GM19452 (cell line): ENCODE measurements at regions not wholly inside any gene's neighbourhood (a gene's known extent, or its start where the extent isn't known, plus 50 kb on each side); places are given as distances from the start of the nearest gene placed in this dataset.

Experiments used
- ATAC-seq: cut with Tn5 transposase; IDR thresholded peaks from one replicate; pipeline ENCODE4 v1.9.1; 2021; ENCODE audit not compliant: unreplicated experiment

DNA sequence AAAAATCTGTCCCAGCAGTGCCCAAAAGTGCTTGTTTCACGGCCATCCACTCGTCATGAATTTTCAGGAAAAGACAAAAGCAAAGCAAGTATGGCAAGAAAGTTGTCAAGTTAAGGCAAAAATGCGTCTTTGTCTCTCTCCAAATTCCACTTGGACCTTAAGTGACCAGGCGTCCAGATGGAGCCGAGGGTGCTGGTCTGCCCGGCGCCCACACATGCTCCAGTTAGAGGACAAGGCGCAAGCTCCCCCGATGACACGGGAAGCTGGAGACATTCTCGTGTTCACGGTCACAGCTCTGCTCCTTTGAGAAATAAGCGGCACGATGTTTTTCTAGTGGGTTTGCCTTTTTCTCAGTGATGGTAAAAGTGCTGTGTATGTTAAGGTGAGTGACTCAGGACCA lies 219.0 kb downstream of the BRD1 start:
- no peak for ATAC-seq

DNA sequence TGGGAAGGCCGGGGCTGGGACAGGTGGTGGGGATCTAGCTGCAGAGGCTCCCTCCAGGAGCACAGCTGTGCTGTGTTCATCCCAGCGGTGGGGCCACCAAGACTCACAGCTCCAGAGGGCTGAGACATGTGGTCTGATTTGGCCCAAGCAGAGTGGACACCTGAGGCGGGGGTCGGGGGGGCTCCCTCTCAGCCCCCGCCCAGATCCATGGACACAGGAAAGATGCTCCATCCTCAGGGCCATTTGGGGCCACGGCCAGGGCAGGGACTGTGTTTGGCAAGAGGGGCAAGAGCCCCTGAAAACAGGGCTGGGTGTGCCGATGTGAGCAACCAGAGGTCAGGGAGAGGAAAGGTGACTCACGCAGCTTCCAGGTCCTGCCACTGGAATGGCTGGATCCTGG lies 219.4 kb downstream of the BRD1 start:
- no peak for ATAC-seq

DNA sequence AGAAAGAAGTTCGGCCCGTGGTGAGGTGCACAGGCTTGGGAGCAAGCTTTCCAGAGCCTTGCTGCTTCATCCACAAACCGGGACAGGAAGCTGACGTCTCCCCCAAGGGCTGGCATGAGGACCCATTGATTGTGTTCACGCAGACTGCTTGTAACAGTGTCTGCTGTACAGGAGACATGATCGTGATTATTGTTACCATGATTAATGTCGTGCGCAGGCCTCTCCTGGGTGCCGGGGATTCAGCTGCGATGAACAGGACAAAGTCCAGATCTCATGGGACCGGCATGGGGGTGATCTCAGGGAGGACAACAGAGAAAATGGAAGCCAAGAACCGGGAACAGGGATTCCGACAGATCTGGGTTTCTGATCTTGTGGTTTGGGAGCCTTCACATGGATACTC lies 219.9 kb downstream of the BRD1 start:
- no peak for ATAC-seq

DNA sequence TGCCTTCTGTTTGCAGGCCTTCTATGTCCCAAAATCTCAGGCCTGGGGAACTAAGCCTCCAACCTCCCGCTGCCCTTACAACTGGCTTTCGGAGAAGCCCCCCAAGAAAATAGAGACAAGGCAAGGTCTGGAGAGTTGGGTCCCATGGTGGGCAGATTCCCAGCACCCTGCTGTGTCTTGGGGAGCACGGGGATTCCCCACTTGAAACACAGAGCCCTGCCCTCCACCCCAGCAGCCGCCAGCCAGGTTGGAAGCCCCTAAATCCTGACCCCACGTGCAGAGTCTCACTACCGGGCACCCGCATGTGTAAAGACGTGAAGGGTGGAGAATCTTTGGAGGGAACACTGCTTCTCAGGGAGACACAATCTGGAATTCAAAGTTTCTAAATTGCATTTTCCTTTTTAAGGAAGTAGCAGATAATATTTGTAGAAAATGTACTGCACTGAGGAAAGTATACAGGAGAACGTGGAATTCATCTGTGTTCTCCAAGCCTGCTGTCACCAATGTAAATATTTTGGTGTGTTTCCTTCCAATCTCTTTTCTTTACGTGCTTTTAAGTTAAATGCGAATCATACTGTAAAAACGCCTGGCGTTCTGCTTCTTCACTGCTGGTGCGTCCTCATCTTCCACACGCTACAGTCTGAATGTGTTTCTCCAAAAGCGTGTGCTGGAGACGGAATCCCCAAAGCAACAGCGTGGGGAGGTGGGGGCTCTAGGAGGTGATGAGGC lies 220.9 kb downstream of the BRD1 start:
- ATAC-seq: no peak

DNA sequence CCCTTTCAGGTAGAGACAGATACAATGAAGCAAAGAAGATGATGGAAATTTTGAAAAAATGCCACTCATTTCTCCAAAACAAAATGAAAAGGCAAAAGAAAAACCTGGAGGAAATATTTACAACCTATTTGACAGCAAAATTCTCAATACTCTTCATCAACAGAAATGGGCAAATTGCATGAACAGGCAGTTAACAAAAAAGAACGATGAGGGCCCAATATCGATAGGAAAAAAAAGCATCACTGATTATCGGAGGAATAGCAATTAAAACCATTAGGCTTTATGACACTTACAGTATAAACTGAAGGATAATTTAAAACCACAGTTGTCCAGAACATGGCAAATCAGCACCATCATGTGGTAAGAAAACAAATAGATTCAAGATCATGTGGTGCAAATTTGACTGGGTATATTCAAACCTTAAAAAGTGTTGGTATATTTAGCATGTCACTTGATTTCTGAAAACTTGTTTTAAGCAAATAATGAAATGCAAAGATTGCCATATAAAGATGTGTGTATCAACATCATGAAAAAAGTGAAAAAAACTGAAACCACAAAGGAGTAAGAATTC lies 222.9 kb downstream of the BRD1 start:
- no peak for ATAC-seq

DNA sequence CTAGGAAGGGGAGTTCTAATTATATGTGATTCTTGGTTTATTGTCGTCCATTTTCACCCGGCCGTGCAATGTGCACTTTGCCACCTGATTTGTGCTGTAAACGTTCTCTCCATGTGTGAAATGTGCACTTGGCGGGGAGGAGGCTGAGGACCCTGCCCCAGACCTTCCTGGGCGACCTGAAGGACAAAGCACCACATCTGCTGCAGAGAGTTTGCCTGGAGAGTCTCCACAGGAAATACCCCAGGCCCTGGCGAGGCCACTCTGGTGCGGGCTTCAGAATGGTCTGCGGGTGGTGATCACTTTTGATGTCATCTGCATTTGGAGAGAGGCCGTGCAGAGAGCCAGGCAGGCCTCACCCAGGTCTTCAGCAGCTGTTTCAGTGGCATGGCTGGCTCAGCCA lies 224.7 kb downstream of the BRD1 start:
- ATAC-seq: no peak

DNA sequence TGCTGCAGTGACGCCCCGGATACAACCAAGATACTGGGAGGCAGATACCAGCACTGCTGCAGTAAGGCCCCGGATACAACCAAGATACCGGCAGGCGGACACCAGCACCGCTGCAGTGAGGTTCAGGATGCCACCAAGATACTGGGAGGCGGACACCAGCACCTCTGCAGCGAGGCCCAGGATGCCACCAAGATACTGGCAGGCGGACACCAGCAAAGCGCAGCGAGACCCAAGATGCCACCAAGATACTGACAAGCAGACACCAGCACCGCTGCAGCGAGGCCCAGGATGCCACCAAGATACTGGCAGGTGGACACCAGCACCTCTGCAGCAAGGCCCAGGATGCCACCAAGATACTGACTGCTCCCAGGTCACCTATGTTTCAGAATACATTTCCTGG lies 225.2 kb downstream of the BRD1 start:
- ATAC-seq: no peak

DNA sequence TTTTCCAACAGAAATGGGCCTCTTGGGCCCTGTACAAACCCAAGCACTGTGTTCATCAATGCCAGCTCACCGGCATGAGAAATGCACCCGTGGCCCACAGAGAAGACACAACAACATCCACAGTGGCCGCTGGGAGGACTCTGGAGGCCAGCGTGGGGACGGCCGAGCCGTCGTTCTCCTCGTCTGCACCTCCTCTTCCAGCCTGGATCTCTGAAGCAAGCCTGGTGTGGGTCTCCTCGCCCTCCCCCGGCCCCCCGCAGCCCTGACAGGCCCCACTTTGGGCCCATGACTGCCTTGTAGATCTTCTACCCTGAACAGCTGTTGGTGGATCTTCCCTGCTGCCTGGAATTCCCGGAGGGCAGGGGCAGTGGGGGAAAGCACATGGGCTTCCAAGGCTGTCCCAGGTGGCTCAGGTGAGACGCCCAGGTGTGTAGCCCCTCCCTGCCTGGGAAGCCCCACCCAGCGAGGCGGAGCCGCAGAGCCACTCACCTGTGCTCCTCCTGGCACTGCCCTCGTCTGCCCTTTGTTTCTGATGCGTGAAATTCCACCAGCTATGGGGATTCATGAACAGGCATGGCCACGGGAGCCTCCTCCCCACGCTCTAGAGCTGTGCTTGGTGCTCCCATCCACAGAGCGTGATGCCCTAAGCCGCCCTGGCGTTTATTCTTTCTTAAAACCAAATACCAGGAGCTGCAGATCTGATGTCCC lies 225.9 kb downstream of the BRD1 start:
- no peak for ATAC-seq

DNA sequence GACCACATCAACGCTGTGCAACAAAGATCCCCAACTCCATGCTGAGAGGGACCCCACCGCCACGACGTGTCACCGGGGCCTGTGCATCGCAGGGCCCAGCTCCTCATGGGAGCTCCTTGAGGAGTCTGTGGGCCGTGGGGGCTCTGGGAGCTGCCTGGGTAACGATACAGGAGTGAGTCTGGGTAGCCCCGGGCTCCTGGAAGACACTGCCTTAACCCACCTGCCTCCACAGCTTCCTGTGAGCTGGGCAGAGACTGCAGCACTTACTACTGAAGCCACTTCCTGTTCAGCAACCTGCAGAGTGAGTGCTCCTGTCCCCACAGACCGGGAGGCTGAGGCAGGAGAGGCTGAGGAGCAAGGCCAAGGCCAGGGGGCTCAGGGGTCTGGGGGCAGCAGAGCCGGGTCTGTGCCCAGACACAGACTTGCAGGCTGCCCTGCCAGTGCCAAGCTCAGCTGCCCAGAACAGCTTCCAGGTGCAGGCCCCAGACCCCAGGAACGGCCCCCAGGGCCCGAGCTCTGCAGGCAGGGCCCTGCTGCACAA lies 226.7 kb downstream of the BRD1 start:
- ATAC-seq: no peak

DNA sequence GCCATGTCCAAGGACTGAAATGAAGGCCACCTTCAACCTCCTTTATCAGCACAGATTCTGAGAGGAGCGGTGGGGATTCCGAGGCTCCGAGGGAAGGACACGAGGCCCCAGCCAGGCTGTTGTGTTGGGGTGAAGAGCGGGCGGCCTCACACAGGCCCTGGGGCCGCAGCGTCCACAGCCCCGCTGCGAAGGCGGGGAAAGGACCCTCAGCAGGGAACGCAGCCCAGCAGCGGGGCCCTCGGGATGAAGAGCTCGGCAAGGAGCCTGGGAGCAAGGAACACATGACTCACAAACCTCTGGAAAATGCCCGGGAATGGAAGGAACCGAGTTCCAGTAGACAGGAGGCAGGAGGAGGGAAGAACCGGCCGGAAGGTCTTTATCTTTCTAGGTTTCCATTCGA lies 227.2 kb downstream of the BRD1 start:
- ATAC-seq: no peak

DNA sequence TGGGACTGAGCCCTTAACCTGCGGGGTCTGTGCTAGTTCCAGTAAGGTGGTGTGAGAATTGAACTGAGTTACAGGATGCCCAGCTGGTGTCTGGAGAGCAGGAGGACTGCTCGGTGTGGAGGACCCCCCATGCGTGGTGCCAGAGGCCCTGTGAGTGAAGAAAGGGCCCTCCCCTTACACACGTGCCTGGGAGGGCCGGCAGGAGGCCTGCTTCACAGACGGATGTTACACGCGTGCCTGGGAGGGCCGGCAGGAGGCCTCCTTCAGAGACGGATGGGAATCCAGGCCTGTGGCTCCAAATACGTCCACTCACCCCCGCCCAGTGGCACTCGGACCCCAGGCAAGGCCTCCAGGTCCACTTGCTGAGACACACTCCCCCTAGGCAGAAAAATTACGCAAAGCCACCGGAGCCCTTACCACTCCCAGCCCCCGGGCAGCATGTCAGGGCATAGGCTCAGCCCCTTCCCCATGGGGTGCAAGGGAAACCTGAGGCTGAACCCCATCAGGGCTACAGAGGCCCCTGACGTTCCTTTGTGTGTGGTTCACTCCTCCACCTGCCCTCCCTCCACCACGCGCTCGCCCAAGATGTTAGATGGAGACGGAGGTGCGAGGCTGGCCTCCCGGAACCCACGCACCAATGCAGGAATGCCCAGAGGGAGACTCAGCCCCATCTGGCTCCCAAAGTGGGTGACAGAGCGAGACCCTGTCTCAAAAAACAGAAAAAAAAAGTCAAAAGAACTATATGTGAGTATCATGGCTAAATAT lies 227.8 kb downstream of the BRD1 start:
- no peak for ATAC-seq

DNA sequence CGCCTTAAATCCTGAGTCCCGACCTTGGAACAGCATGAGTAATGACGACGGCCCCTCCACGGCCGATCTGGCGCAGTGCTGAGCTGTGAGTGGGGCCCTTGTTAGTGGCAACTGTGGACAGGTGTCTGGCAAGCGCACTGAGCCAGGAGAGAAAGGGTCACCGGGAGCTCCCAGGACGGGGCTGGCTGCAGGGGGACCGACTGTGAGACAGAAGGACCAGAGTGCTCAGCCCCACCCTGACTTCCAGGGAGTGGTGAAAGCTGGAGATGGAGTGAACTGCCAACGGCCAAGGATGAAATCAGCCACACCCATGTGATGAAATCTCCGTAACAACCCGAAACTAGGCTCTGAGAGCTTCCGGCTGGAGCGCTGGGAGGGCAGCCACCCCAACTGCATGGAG lies 228.6 kb downstream of the BRD1 start:
- ATAC-seq: no peak

DNA sequence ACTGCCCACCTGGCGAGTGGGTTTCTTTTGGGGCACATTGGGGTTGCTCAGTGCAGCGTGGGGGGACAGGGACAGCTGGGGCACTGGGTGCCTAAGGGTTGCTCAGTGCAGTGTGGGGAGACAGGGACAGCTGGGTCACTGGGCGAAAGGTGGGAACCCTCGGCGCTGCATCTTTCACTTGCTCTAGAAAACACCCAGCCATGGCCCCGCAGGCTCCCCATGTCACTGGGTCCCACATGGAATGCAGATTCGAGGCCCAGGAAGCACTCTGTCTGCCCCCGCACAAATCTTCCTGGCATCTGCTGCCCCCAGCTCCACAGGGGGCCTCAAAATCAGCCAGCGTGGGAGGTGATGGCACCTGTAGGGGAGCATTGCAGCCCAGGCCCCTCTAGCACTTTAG lies 229.3 kb downstream of the BRD1 start:
- ATAC-seq: no peak

DNA sequence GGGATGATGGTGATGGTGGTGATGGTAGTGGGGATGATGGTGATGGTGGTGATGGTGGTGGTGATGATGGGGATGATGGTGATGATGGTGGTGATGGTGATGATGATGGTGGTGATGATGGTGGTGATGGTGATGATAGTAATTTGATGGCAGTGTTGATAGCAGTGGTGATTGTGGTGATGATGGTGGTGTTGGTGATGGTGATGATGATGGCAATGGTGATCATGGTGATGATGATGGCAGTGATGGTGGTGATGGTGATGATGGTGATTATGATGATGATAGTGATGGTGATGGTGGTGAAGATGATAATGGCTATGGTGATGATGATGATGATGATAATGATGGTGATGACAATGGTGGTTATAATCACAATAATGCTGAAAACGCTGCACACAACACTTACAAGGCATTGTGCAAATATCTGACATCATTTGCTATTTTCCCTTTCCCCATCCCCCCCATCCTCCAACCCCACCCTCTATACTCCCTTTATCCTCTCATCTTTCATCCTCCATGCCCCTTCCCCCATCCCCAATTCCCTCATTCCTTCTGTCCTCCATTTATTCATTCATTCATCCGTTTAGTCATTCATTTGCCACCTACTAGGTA lies 230.1 kb downstream of the BRD1 start:
- no peak for ATAC-seq

DNA sequence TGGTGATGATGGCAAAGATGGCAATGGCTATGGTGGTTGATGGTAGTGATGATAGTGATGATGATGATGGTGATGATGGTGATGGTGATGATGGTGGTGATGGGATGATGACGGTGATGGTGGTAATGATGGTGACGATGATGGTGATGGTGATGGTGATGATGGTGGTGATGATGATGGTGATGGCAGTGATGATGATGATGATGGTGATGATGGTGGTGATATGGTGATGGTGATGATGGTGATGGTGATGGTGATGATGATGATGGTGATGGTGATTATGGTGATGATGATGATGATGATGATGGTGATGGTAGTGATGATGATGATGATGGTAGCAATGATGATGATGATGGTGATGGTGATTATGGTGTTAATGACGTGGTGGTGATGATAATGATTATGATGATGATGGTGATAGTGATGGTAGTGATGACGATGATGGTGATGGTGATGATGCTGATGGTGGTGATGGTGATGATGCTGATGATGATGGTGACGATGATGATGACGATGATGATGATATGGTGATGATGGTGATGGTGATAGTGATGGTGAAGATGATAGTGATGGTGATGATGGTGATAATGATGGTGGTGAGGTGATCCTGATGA lies 232.1 kb downstream of the BRD1 start:
- no peak for ATAC-seq

DNA sequence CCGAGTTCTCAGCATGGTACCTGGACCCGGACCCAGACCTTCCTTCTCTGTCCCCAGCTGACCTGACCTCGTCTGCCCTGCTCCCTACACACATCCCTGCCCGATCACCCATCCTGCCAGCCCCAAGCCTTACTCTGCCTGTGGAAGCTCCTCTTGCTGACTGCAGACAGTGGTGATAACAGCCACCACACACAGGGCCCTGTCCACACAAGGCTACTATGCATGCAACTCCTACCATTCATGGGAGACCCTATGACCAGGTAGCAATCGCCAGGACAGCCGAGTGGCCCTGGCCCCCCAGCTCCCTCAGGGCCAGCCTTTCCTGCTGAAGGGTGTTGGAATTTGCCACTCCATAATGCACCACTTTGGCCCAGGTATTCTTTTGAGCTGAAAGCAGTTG lies 233.6 kb downstream of the BRD1 start:
- no peak for ATAC-seq

DNA sequence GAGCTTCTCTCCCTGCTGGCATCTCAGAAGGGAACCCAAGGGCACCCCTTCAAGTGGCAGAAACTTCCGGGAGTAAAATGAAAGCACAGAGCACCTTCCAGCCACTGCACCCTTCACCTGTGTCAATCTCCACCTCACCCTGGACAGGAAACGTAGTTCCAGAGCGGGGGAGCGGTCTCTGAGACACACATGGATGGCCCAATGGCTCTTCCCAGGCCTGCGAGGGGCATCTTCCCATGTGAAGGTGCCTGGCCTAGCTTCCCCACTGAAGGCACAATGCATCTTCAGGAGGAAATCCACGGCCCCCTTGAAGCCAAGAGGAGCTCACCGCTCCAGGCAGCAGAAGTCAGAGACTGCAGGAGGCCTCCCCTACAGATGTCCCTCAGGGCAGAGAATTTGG lies 234.2 kb downstream of the BRD1 start:
- ATAC-seq: no peak

DNA sequence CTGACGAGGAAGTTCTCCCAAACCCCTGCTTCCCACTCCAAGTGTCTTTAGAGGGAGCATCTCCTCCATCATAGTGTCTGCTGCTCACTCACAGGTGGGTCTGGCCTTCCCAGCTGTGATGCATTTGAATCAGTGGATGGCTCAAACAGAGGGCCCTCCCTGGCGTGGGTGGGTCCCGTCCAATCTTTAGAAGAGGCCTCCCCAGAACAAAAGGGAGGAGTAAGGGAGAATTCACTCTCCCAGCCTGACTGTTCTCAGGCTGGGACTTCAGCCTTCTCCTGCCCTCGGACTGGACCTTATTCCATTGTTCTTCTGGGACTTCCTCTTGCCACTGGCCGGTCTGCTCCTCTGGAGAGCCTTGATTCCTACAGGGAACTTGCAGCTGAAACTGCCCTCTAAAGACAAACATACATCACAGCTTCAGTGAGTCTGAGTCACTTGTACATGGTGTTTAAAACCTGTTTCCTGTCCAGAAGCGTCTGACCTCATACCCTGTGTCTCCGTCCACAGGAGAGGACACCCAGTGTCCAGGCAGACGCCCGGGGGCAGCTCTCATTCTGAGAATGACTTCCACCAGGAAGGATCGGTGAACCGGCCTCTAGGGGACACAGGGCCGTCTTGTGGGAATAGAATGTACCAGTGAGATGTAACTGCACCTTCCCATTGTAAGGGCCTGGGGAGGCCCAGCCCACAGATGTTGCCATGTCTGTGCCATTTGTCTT lies 234.7 kb downstream of the BRD1 start:
- no peak for ATAC-seq

DNA sequence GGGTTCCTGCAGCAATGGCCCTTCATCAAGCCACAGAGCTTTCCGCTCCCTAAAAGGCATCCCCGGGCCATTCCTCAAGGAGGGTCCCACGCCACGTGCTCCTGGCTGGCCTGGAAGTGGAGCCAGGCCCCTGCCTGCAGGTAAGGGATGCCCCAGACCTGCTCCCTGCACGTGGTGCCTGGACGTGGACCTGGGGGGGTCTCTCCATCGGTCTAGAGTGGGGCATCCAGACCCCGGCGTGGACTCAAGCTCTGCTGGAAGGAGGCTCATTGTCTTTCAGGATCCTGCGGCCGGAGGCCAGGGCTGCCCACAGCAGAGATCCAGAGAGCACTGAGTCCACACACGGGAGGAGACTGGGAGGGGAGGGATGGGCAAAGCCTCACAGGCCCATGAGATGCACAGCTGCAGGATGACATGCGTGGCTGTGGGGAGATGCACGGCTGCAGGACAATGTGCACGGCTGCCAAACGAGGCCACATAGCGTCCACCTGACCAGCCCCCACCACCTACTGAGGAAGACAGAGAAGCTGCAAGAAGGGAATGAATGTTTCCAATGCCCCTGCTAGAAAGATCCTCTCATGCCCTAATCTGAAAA lies 236.7 kb downstream of the BRD1 start:
- ATAC-seq: no peak

DNA sequence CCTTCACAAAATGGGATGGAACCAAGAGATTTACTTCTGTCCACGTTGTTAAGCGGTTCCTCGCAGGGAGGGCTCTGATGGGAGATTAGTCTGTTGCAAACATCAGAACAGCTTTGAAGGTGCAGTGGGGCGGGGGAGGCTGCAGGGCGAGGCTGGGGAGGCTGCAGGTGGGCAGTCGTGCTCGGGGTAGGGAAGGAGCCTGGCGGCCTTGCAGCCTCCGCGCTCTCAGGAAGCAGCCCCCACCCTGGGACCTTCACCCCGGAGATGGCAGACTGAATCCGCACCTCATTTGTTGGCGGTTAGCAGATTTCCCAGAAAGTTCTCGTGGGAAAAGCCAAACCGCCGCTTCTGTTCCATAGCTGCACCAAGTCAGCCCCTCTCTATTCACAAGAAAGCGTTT lies 237.3 kb downstream of the BRD1 start:
- ATAC-seq: no peak
